ENCODE measurements at regions not wholly inside any gene's neighbourhood (a gene's known extent, or its start where the extent isn't known, plus 50 kb on each side); places are given as distances from the start of the nearest gene placed in this dataset.

DNA sequence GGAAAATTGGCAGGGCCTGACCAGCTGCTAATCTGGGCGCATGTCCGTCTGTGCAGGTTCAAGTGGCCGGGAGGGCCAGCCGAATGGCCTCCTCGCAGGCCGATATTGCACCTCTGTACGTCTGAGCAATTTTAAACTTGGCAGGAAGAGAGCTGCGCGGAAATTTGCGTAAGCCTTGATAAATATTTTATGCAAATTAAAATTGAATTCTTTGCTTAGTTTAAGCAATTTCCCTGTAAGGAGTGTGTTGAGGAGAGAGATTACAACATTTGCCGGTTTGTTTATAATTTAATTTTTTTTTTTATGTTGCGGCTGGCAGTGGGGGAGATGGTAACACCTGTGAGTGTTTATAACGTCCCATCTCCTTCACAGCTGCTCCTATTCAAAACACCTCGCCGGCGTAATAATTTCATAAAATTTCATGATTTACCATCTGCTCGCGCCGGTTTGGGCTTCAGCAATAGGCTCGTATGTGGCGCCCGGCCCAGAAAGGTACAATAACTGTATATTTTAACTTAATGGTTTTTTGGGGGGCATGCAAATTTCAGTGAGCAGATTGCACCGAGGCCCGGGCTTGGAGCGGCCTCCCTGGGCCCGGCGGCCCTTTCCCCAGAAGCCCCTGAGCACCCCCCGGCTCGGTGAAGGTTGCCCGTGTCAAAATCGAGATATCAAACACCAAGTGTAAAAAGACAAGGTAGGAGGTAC, 269.4 kb upstream of the MVB12B start:
- TF ChIP-seq, protein P1, sequence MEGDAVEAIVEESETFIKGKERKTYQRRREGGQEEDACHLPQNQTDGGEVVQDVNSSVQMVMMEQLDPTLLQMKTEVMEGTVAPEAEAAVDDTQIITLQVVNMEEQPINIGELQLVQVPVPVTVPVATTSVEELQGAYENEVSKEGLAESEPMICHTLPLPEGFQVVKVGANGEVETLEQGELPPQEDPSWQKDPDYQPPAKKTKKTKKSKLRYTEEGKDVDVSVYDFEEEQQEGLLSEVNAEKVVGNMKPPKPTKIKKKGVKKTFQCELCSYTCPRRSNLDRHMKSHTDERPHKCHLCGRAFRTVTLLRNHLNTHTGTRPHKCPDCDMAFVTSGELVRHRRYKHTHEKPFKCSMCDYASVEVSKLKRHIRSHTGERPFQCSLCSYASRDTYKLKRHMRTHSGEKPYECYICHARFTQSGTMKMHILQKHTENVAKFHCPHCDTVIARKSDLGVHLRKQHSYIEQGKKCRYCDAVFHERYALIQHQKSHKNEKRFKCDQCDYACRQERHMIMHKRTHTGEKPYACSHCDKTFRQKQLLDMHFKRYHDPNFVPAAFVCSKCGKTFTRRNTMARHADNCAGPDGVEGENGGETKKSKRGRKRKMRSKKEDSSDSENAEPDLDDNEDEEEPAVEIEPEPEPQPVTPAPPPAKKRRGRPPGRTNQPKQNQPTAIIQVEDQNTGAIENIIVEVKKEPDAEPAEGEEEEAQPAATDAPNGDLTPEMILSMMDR (IDR thresholded peaks at IDR 0.05) = no peak
- no peak overlapping the region for H3K4me3 ChIP-seq (ENCODE audit: low read depth, low read length)
- no peaks in the 10 kb centered on the region for H3K9me3 ChIP-seq (ENCODE audit: control insufficient read depth, low read length)
- no peak overlapping the region for H2AFZ ChIP-seq
- no peaks in the 10 kb centered on the region for H3K36me3 ChIP-seq (ENCODE audit: control insufficient read depth, insufficient read depth, low read length)
- H3K9ac ChIP-seq = no peak overlapping the region
- no peaks in the 10 kb centered on the region for H3K79me2 ChIP-seq
- no peaks in the 10 kb centered on the region for H3K4me1 ChIP-seq
- H3K27me3 ChIP-seq (ENCODE audit: control insufficient read depth, insufficient read depth, low read length) = no peaks in the 10 kb centered on the region
- no peak overlapping the region for H3K27ac ChIP-seq
- H3K4me2 ChIP-seq (ENCODE audit: low read length) = no peak overlapping the region

- Histone ChIP-seq H3K9ac (no peak overlapping the region), H3K4me2 (ENCODE audit: low read length) (no peak overlapping the region), H3K79me2 (no peaks in the 10 kb centered on the region), H2AFZ (no peak overlapping the region), H3K27me3 (ENCODE audit: control insufficient read depth, insufficient read depth, low read length) (no peaks in the 10 kb centered on the region), H3K4me3 (ENCODE audit: low read depth, low read length) (no peak overlapping the region), H3K4me1 (no peaks in the 10 kb centered on the region), H3K9me3 (ENCODE audit: control insufficient read depth, low read length) (no peaks in the 10 kb centered on the region), H3K27ac (no peak overlapping the region), H3K36me3 (ENCODE audit: control insufficient read depth, insufficient read depth, low read length) (no peaks in the 10 kb centered on the region)
- TF ChIP-seq, protein P1 (IDR thresholded peaks at IDR 0.05) = no peak
These were observed 268.6 kb upstream of the MVB12B start for GRCh38 chr9:126058011-126058531.

GRCh38 chr9:126058591-126058990, 268.0 kb upstream of the MVB12B start:
- no peaks in the 10 kb centered on the region for H3K9me3 ChIP-seq (ENCODE audit: control insufficient read depth, low read length)
- no peaks in the 10 kb centered on the region for H3K4me1 ChIP-seq
- TF ChIP-seq, protein P1 (IDR thresholded peaks at IDR 0.05) = no peak
- H3K27me3 ChIP-seq (ENCODE audit: control insufficient read depth, insufficient read depth, low read length) = no peaks in the 10 kb centered on the region
- no peak overlapping the region for H3K27ac ChIP-seq
- H3K79me2 ChIP-seq = no peaks in the 10 kb centered on the region
- H3K4me3 ChIP-seq (ENCODE audit: low read depth, low read length) = no peak overlapping the region
- H3K9ac ChIP-seq = no peak overlapping the region
- H3K4me2 ChIP-seq (ENCODE audit: low read length) = no peak overlapping the region
- H3K36me3 ChIP-seq (ENCODE audit: control insufficient read depth, insufficient read depth, low read length) = no peaks in the 10 kb centered on the region
- no peak overlapping the region for H2AFZ ChIP-seq

GRCh38 chr9:126061575-126061974, 265.1 kb upstream of the MVB12B start:
- Histone ChIP-seq H3K9me3 (ENCODE audit: control insufficient read depth, low read length) (no peaks in the 10 kb centered on the region), H3K4me1 (no peaks in the 10 kb centered on the region), H3K4me2 (ENCODE audit: low read length) (no peak overlapping the region), H3K9ac (no peak overlapping the region), H2AFZ (no peak overlapping the region), H3K27me3 (ENCODE audit: control insufficient read depth, insufficient read depth, low read length) (no peaks in the 10 kb centered on the region), H3K79me2 (no peaks in the 10 kb centered on the region), H3K27ac (no peak overlapping the region), H3K36me3 (ENCODE audit: control insufficient read depth, insufficient read depth, low read length) (no peaks in the 10 kb centered on the region), H3K4me3 (ENCODE audit: low read depth, low read length) (no peak overlapping the region)
- TF ChIP-seq, protein P1 (IDR thresholded peaks at IDR 0.05) = no peak
